ENCODE measurements at regions not wholly inside any gene's neighbourhood (a gene's known extent, or its start where the extent isn't known, plus 50 kb on each side); places are given as distances from the start of the nearest gene placed in this dataset.
A peak's percentile ranks its signal among the peaks of the same experiment; 100 is the strongest.

GRCh38 chr2:145702305-145702704 is 1182.4 kb upstream of the ZEB2 start:
- no peak for DNase-seq (ENCODE audit: low read depth)

GRCh38 chr2:145692971-145693478 is 1173.1 kb upstream of the ZEB2 start:
- peak; percentile 75 for DNase-seq (ENCODE audit: low read depth)

- DNase-seq (ENCODE audit: low read depth): no peak
These were observed 1171.7 kb upstream of the ZEB2 start for GRCh38 chr2:145691659-145692058.

GRCh38 chr2:145690183-145690778 is 1170.4 kb upstream of the ZEB2 start:
- DNase-seq (ENCODE audit: low read depth): no peak

GRCh38 chr2:145689277-145689676 is 1169.4 kb upstream of the ZEB2 start:
- no peak for DNase-seq (ENCODE audit: low read depth)

GRCh38 chr2:145688156-145688555 is 1168.2 kb upstream of the ZEB2 start:
- DNase-seq (ENCODE audit: low read depth): no peak

- DNase-seq (ENCODE audit: low read depth): no peak
These were observed 1167.7 kb upstream of the ZEB2 start for GRCh38 chr2:145687442-145688134.

GRCh38 chr2:145685383-145686050 is 1165.6 kb upstream of the ZEB2 start:
- no peak for DNase-seq (ENCODE audit: low read depth)

GRCh38 chr2:145682546-145683157 is 1162.7 kb upstream of the ZEB2 start:
- peak; percentile 22 for DNase-seq (ENCODE audit: low read depth)

- DNase-seq (ENCODE audit: low read depth): no peak
These were observed 1160.4 kb upstream of the ZEB2 start for GRCh38 chr2:145680276-145680675.

GRCh38 chr2:145677371-145677770 is 1157.5 kb upstream of the ZEB2 start:
- no peak for DNase-seq (ENCODE audit: low read depth)

- no peak for DNase-seq (ENCODE audit: low read depth)
These were observed 1154.8 kb upstream of the ZEB2 start for GRCh38 chr2:145674705-145675104.

- DNase-seq (ENCODE audit: low read depth): no peak
These were observed 1149.4 kb upstream of the ZEB2 start for GRCh38 chr2:145669301-145669700.

GRCh38 chr2:145666552-145666951 is 1146.6 kb upstream of the ZEB2 start:
- no peak for DNase-seq (ENCODE audit: low read depth)

GRCh38 chr2:145657265-145657664 is 1137.3 kb upstream of the ZEB2 start:
- DNase-seq (ENCODE audit: low read depth): no peak

- no peak for DNase-seq (ENCODE audit: low read depth)
These were observed 1135.3 kb upstream of the ZEB2 start for GRCh38 chr2:145655165-145655765.

GRCh38 chr2:145654746-145655145 is 1134.8 kb upstream of the ZEB2 start:
- no peak for DNase-seq (ENCODE audit: low read depth)

GRCh38 chr2:145654156-145654555 is 1134.2 kb upstream of the ZEB2 start:
- no peak for DNase-seq (ENCODE audit: low read depth)

- DNase-seq (ENCODE audit: low read depth): no peak
These were observed 1133.6 kb upstream of the ZEB2 start for GRCh38 chr2:145653553-145653952.

GRCh38 chr2:145652571-145653545 is 1132.9 kb upstream of the ZEB2 start:
- DNase-seq (ENCODE audit: low read depth): peak; percentile 94

GRCh38 chr2:145652036-145652435 is 1132.1 kb upstream of the ZEB2 start:
- no peak for DNase-seq (ENCODE audit: low read depth)
